Neutrophil (primary cell): ENCODE measurements at regions not wholly inside any gene's neighbourhood (a gene's known extent, or its start where the extent isn't known, plus 50 kb on each side); places are given as distances from the start of the nearest gene placed in this dataset.

Experiments used
- H3K27ac ChIP-seq: fragments of 200-600 bp; sonication (generic); 2 replicates; pipeline ENCODE4 v1.5.1; 2016; ENCODE audit warnings: mild to moderate bottlenecking, moderate library complexity
- H3K27me3 ChIP-seq: fragments of 200-600 bp; sonication (generic); 2 replicates; pipeline ENCODE4 v1.6.0; 2016; ENCODE audit warnings: mild to moderate bottlenecking
- H3K36me3 ChIP-seq: fragments of 200-600 bp; sonication (generic); 2 replicates; pipeline ENCODE4 v1.5.1; 2017
- H3K4me1 ChIP-seq, 2 experiments: fragments of 200-600 bp in 1 of 2; sonication (generic) in 1 of 2; 1 replicate in 1 of 2; 2 replicates in 1 of 2; pipeline versions ENCODE4 v1.5.1 to v1.6.1; 2013 to 2016; ENCODE audit warnings: low read depth in 1 of 2, low read length in 1 of 2, mild to moderate bottlenecking in 1 of 2, moderate library complexity in 1 of 2; ENCODE audit not compliant: control insufficient read depth in 1 of 2, insufficient read depth in 1 of 2
- H3K4me3 ChIP-seq, 2 experiments: fragments of 200-600 bp in 1 of 2; sonication (generic) in 1 of 2; 1 replicate in 1 of 2; 2 replicates in 1 of 2; pipeline ENCODE4 v1.5.1; 2013 to 2016; ENCODE audit warnings: low read depth in 1 of 2, low read length in 1 of 2, mild to moderate bottlenecking in 1 of 2, moderate library complexity in 1 of 2
- H3K9me3 ChIP-seq: fragments of 200-600 bp; sonication (generic); 2 replicates; pipeline ENCODE4 v1.5.1; 2016
- CTCF ChIP-seq: fragments of 200-600 bp; sonication (generic); IDR thresholded peaks from 2 replicates; pipeline ENCODE4 v1.5.1; 2016; ENCODE audit warnings: antibody characterized with exemption

- H3K4me1 ChIP-seq, result no peaks in the 10 kb centered on the region
- no peak for TF ChIP-seq CTCF
Measured at GRCh38 chr12:90305379-90305778, 596.7 kb upstream of the ATP2B1 start.

GRCh38 chr12:90304231-90304630 lies 595.6 kb upstream of the ATP2B1 start:
- H3K27me3 ChIP-seq, result no peaks in the 10 kb centered on the region
- TF ChIP-seq CTCF, result no peak
- no peaks in the 10 kb centered on the region for H3K4me1 ChIP-seq
- no peak overlapping the region for H3K4me3 ChIP-seq
- H3K36me3 ChIP-seq, result no peaks in the 10 kb centered on the region
- H3K27ac ChIP-seq, result no peak overlapping the region
- no peaks in the 10 kb centered on the region for H3K9me3 ChIP-seq

More at GRCh38 chr12:90305379-90305778, 596.7 kb upstream of the ATP2B1 start:
- Histone ChIP-seq H3K4me3 (no peak overlapping the region), H3K27ac (no peak overlapping the region), H3K27me3 (no peaks in the 10 kb centered on the region), H3K9me3 (no peaks in the 10 kb centered on the region), H3K36me3 (no peaks in the 10 kb centered on the region)

GRCh38 chr12:90303771-90304170 lies 595.1 kb upstream of the ATP2B1 start:
- H3K27ac ChIP-seq, result no peak overlapping the region
- no peak overlapping the region for H3K4me3 ChIP-seq
- H3K9me3 ChIP-seq, result no peaks in the 10 kb centered on the region
- no peaks in the 10 kb centered on the region for H3K4me1 ChIP-seq
- no peaks in the 10 kb centered on the region for H3K27me3 ChIP-seq
- TF ChIP-seq CTCF, result no peak
- no peaks in the 10 kb centered on the region for H3K36me3 ChIP-seq

GRCh38 chr12:90301561-90302133 lies 593.0 kb upstream of the ATP2B1 start:
- H3K4me1 ChIP-seq, result no peaks in the 10 kb centered on the region
- no peak for TF ChIP-seq CTCF
- H3K27me3 ChIP-seq, result no peaks in the 10 kb centered on the region
- no peaks in the 10 kb centered on the region for H3K36me3 ChIP-seq
- H3K4me3 ChIP-seq, result no peak overlapping the region
- H3K9me3 ChIP-seq, result no peaks in the 10 kb centered on the region
- no peak overlapping the region for H3K27ac ChIP-seq

GRCh38 chr12:90301095-90301494 lies 592.5 kb upstream of the ATP2B1 start:
- Histone ChIP-seq H3K27me3 (no peaks in the 10 kb centered on the region), H3K9me3 (no peaks in the 10 kb centered on the region), H3K36me3 (no peaks in the 10 kb centered on the region), H3K4me1 (no peaks in the 10 kb centered on the region), H3K4me3 (no peak overlapping the region), H3K27ac (no peak overlapping the region)
- TF ChIP-seq CTCF, result no peak

GRCh38 chr12:90299666-90300065 lies 591.0 kb upstream of the ATP2B1 start:
- H3K27me3 ChIP-seq, result no peaks in the 10 kb centered on the region
- H3K36me3 ChIP-seq, result no peaks in the 10 kb centered on the region
- H3K4me3 ChIP-seq, result no peak overlapping the region
- TF ChIP-seq CTCF, result no peak
- H3K9me3 ChIP-seq, result no peaks in the 10 kb centered on the region
- no peak overlapping the region for H3K27ac ChIP-seq
- no peaks in the 10 kb centered on the region for H3K4me1 ChIP-seq
